ENCODE measurements at regions not wholly inside any gene's neighbourhood (a gene's known extent, or its start where the extent isn't known, plus 50 kb on each side); places are given as distances from the start of the nearest gene placed in this dataset.
"Not testable (repeated sequence)": the region's sequence is repeated elsewhere in the genome, so short reads cannot be mapped to it uniquely, and the experiment has no call there.

GRCh38 chr21:5013455-5014304 lies 5507.7 kb upstream of the TPTE start:
- DNase-seq (ENCODE audit: low spot score); intact Hi-C loops (cut with DNase I): not testable (repeated sequence)

GRCh38 chr21:5015187-5015586 lies 5506.2 kb upstream of the TPTE start:
- DNase-seq (ENCODE audit: low spot score); intact Hi-C loops (cut with DNase I): not testable (repeated sequence)

GRCh38 chr21:5019120-5019519 lies 5502.3 kb upstream of the TPTE start:
- DNase-seq (ENCODE audit: low spot score); intact Hi-C loops (cut with DNase I): not testable (repeated sequence)

- intact Hi-C loops (cut with DNase I); DNase-seq (ENCODE audit: low spot score): not testable (repeated sequence)
Observed at GRCh38 chr21:5021815-5022214, 5499.6 kb upstream of the TPTE start.

GRCh38 chr21:5022254-5022653 lies 5499.1 kb upstream of the TPTE start:
- DNase-seq (ENCODE audit: low spot score); intact Hi-C loops (cut with DNase I): not testable (repeated sequence)

- intact Hi-C loops (cut with DNase I); DNase-seq (ENCODE audit: low spot score): not testable (repeated sequence)
Observed at GRCh38 chr21:5022748-5023147, 5498.6 kb upstream of the TPTE start.

- intact Hi-C loops (cut with DNase I), result not testable (repeated sequence)
Observed at GRCh38 chr21:5035147-5035546, 5486.2 kb upstream of the TPTE start.

GRCh38 chr21:5035587-5035986 lies 5485.8 kb upstream of the TPTE start:
- intact Hi-C loops (cut with DNase I); DNase-seq (ENCODE audit: low spot score): not testable (repeated sequence)

More at GRCh38 chr21:5035147-5035546, 5486.2 kb upstream of the TPTE start:
- DNase-seq (ENCODE audit: low spot score), result not testable (repeated sequence)

GRCh38 chr21:5037606-5038331 lies 5483.6 kb upstream of the TPTE start:
- DNase-seq (ENCODE audit: low spot score); intact Hi-C loops (cut with DNase I): not testable (repeated sequence)

- intact Hi-C loops (cut with DNase I); DNase-seq (ENCODE audit: low spot score): not testable (repeated sequence)
Observed at GRCh38 chr21:5039926-5040325, 5481.5 kb upstream of the TPTE start.

GRCh38 chr21:5042583-5042982 lies 5478.8 kb upstream of the TPTE start:
- DNase-seq (ENCODE audit: low spot score); intact Hi-C loops (cut with DNase I): not testable (repeated sequence)

GRCh38 chr21:5044812-5045211 lies 5476.6 kb upstream of the TPTE start:
- intact Hi-C loops (cut with DNase I); DNase-seq (ENCODE audit: low spot score): not testable (repeated sequence)

- intact Hi-C loops (cut with DNase I); DNase-seq (ENCODE audit: low spot score): not testable (repeated sequence)
Observed at GRCh38 chr21:5051303-5052018, 5469.9 kb upstream of the TPTE start.

- intact Hi-C loops (cut with DNase I); DNase-seq (ENCODE audit: low spot score): not testable (repeated sequence)
Observed at GRCh38 chr21:5055027-5055754, 5466.2 kb upstream of the TPTE start.

- intact Hi-C loops (cut with DNase I), result not testable (repeated sequence)
Observed at GRCh38 chr21:5055996-5056962, 5465.1 kb upstream of the TPTE start.

GRCh38 chr21:5057077-5057476 lies 5464.3 kb upstream of the TPTE start:
- intact Hi-C loops (cut with DNase I); DNase-seq (ENCODE audit: low spot score): not testable (repeated sequence)

More at GRCh38 chr21:5055996-5056962, 5465.1 kb upstream of the TPTE start:
- not testable (repeated sequence) for DNase-seq (ENCODE audit: low spot score)

GRCh38 chr21:5060364-5061083 lies 5460.9 kb upstream of the TPTE start:
- intact Hi-C loops (cut with DNase I); DNase-seq (ENCODE audit: low spot score): not testable (repeated sequence)
